K562 (cell line): ENCODE measurements at regions not wholly inside any gene's neighbourhood (a gene's known extent, or its start where the extent isn't known, plus 50 kb on each side); places are given as distances from the start of the nearest gene placed in this dataset.

ENCODE experiments used
- ATAC-seq: fragments of 200-7000 bp; cut with Tn5 transposase; 3 replicates; pipeline ENCODE4 v1.9.1; 2020; ENCODE audit warnings: moderate library complexity
- BruUV-seq: library from RNA; stranded (reverse); fragments of 400-500 nt; replicated peaks from 2 replicates; lab custom pipeline; 2021; lab: Mats Ljungman, UMichigan
- CTCF ChIA-PET: fragments of 300-600 bp; formaldehyde crosslinking; extraction: SDS; loops from one replicate; lab custom pipeline; 2021; ENCODE audit warnings: low intra/inter-chr PET ratio; lab: Yijun Ruan, JAX
- POLR2A ChIA-PET: fragments of 300-600, 350-650 bp; sonication (Branson Sonifier 250); formaldehyde crosslinking; extraction: SDS; loops from one replicate; lab custom pipeline; 2021; ENCODE audit warnings: antibody characterized with exemption, inconsistent platforms; lab: Yijun Ruan, JAX
- DNase-seq, 4 experiments: peaks; one replicate each; pipeline versions ENCODE4 v3.0.0 to v3.0.0-alpha.2; 2011 to 2018; ENCODE audit warnings: low spot score in 3 of 4, mixed read lengths in 3 of 4; ENCODE audit errors: extremely low read depth in 1 of 4
- FAIRE-seq: peaks from 2 replicates; lab custom pipeline; 2011; peaks lifted over from hg19 to GRCh38; lab: Jason Lieb, UNC
- H2AFZ ChIP-seq: 2 replicates; pipeline ENCODE4 v1.6.0; 2011; ENCODE audit warnings: low read depth, low read length, control low read depth, inconsistent platforms
- H3K27ac ChIP-seq: fragments of 200-600 bp; 3 replicates; pipeline ENCODE4 v1.8.0; 2011; ENCODE audit warnings: low read depth, mild to moderate bottlenecking, control low read depth, inconsistent platforms, low read length, moderate library complexity, mixed read lengths; ENCODE audit errors: extremely low read depth
- H3K27me3 ChIP-seq, 2 experiments: fragments of 300-600 bp in 1 of 2; 2 replicates in 1 of 2; 3 replicates in 1 of 2; pipeline versions ENCODE4 v1.6.0 to v1.8.0; 2011; ENCODE audit warnings: inconsistent platforms in 2 of 2, low read length in 2 of 2, mild to moderate bottlenecking in 1 of 2, mixed read lengths in 1 of 2, moderate library complexity in 1 of 2; ENCODE audit not compliant: control insufficient read depth in 2 of 2, insufficient read depth in 2 of 2
- H3K36me3 ChIP-seq: fragments of 300-600 bp; 3 replicates; pipeline ENCODE4 v1.8.0; 2011; ENCODE audit warnings: mild to moderate bottlenecking, low read length, inconsistent platforms; ENCODE audit not compliant: control insufficient read depth, insufficient read depth
- H3K4me1 ChIP-seq, 2 experiments: fragments of 200-600 bp in 1 of 2; replicated peaks in 1 of 2; 2 replicates in 1 of 2; 3 replicates in 1 of 2; pipeline versions ENCODE4 v1.5.1 to v1.8.0; 2011; ENCODE audit warnings: inconsistent platforms in 2 of 2, low read length in 2 of 2, mild to moderate bottlenecking in 1 of 2, mixed read lengths in 1 of 2, moderate library complexity in 1 of 2; ENCODE audit not compliant: control insufficient read depth in 2 of 2, insufficient read depth in 2 of 2
- H3K4me2 ChIP-seq: 2 replicates; pipeline ENCODE4 v1.6.1; 2011; ENCODE audit warnings: low read length, control low read depth, inconsistent platforms, mixed read lengths; ENCODE audit not compliant: insufficient read depth
- H3K4me3 ChIP-seq: fragments of 200-600 bp; sonication (generic), shearing (Covaris generic); 2 replicates; pipeline ENCODE4 v1.5.1; 2016; ENCODE audit warnings: control low read depth, inconsistent platforms
- H3K79me2 ChIP-seq: fragments of 200-600 bp; 3 replicates; pipeline ENCODE4 v1.8.0; 2011; ENCODE audit warnings: low read length, inconsistent platforms; ENCODE audit not compliant: control insufficient read depth, insufficient read depth
- H3K9ac ChIP-seq, 2 experiments: 2 replicates each; pipeline versions ENCODE4 v1.6.0 to v1.6.1; 2011; ENCODE audit warnings: low read depth in 2 of 2, low read length in 2 of 2, control low read depth in 1 of 2, inconsistent platforms in 1 of 2, mild to moderate bottlenecking in 1 of 2, mixed read lengths in 1 of 2; ENCODE audit not compliant: insufficient read depth in 1 of 2
- H3K9me1 ChIP-seq: one replicate; pipeline ENCODE4 v1.6.0; 2011; ENCODE audit warnings: inconsistent platforms, mild to moderate bottlenecking, low read length, moderate library complexity; ENCODE audit not compliant: control insufficient read depth, insufficient read depth
- H3K9me3 ChIP-seq: replicated peaks from 2 replicates; pipeline ENCODE4 v1.5.1; 2011; ENCODE audit warnings: low read depth, low read length, inconsistent platforms; ENCODE audit not compliant: control insufficient read depth, insufficient read depth
- H4K20me1 ChIP-seq: replicated peaks from 2 replicates; pipeline ENCODE4 v1.6.1; 2011; ENCODE audit warnings: low read length, inconsistent platforms, mixed read lengths; ENCODE audit not compliant: control insufficient read depth, insufficient read depth
- ARID4B ChIP-seq: sonication (generic); formaldehyde crosslinking; IDR thresholded peaks from 2 replicates; pipeline ENCODE4 v1.8.0; 2022; ENCODE audit warnings: mild to moderate bottlenecking, missing genetic modification reagents
- CBFA2T3 ChIP-seq: fragments of 450-650 bp; IDR thresholded peaks from 2 replicates; pipeline ENCODE4 v1.6.1; 2017
- CSDE1 ChIP-seq, 2 experiments: fragments of 450-650 bp; IDR thresholded peaks; 2 replicates each; pipeline ENCODE4 v1.6.1; 2016; ENCODE audit warnings: mild to moderate bottlenecking in 1 of 2
- DACH1 ChIP-seq: fragments of 450-650 bp; IDR thresholded peaks from 2 replicates; pipeline ENCODE4 v1.6.1; 2018; ENCODE audit not compliant: partially characterized antibody
- DMBX1 ChIP-seq: fragments of 250-450 bp; sonication (Bioruptor Pico); IDR thresholded peaks from 2 replicates; pipeline ENCODE4 v1.8.0; 2022; ENCODE audit warnings: inconsistent platforms, mild to moderate bottlenecking, moderate library complexity, borderline replicate concordance
- ESRRB ChIP-seq: fragments of 250-450 bp; sonication (Bioruptor Pico); IDR thresholded peaks from 2 replicates; pipeline ENCODE4 v1.5.0; 2020; ENCODE audit warnings: mild to moderate bottlenecking, moderate library complexity, borderline replicate concordance
- KLF10 ChIP-seq: fragments of 250-450 bp; sonication (Bioruptor Pico); IDR thresholded peaks from 2 replicates; pipeline ENCODE4 v1.6.1; 2021; ENCODE audit warnings: matching md5 sums
- PHF8 ChIP-seq: fragments of 200-600 bp; sonication (generic); IDR thresholded peaks from 2 replicates; pipeline ENCODE4 v1.6.1; 2012; ENCODE audit warnings: mixed run types, mild to moderate bottlenecking, inconsistent platforms, low read length, moderate library complexity, borderline replicate concordance
- RFX5 ChIP-seq: IDR thresholded peaks from 2 replicates; pipeline ENCODE4 v1.6.1; 2011; ENCODE audit warnings: low read depth, mild to moderate bottlenecking, improper control_type of control experiment, low read length
- RUNX1 ChIP-seq: sonication (generic); IDR thresholded peaks from 2 replicates; pipeline ENCODE4 v1.6.1; 2016; ENCODE audit warnings: antibody characterized with exemption, low read depth
- SMARCE1 ChIP-seq: fragments of 450-650 bp; IDR thresholded peaks from 2 replicates; pipeline ENCODE4 v1.7.1; 2016; ENCODE audit warnings: mild to moderate bottlenecking
- TAF15 ChIP-seq: fragments of 200-400 bp; formaldehyde crosslinking; IDR thresholded peaks from 2 replicates; pipeline ENCODE4 v1.6.1; 2017; ENCODE audit warnings: mild to moderate bottlenecking, low read depth, low read length, moderate library complexity
- TCF7 ChIP-seq: sonication (generic); IDR thresholded peaks from 2 replicates; pipeline ENCODE4 v1.6.1; 2016; ENCODE audit warnings: antibody characterized with exemption, borderline replicate concordance
- ZNF551 ChIP-seq: fragments of 250-450 bp; sonication (Bioruptor Pico); IDR thresholded peaks from 2 replicates; pipeline ENCODE4 v1.5.0; 2021; ENCODE audit warnings: mild to moderate bottlenecking, moderate library complexity
- ZNF717 ChIP-seq: fragments of 250-450 bp; sonication (Bioruptor Pico); IDR thresholded peaks from 2 replicates; pipeline ENCODE4 v1.5.0; 2021
- ZNF778 ChIP-seq: fragments of 450-650 bp; formaldehyde crosslinking; IDR thresholded peaks from 2 replicates; pipeline ENCODE4 v1.4.0; 2020; ENCODE audit warnings: mild to moderate bottlenecking, moderate library complexity
- WGBS: fragments of 100-300 bp; shearing (Covaris generic); methylation state at CpG from one replicate; pipeline ENCODE4 v1.1.6; 2016; ENCODE audit warnings: low coverage, mixed read lengths; ENCODE audit not compliant: insufficient coverage; ENCODE audit errors: missing lambda C conversion rate; 5-methylcytosine and 5-hydroxymethylcytosine counted together
- in situ Hi-C: fragments of 300-500 bp; cut with MboI; formaldehyde crosslinking; loops from 4 replicates; pipeline ENCODE4 v1.15.0; 2018; ENCODE audit warnings: inconsistent platforms, mixed read lengths
- intact Hi-C: fragments of 100-400 bp; cut with micrococcal nuclease; formaldehyde crosslinking; loops from 2 replicates; pipeline ENCODE4 v1.14.2; 2022

GRCh38 chr3:103796068-103796467 lies 1361.3 kb downstream of the ZPLD1 start (continued):
- TF ChIP-seq TAF15: no peak
- no peak for TF ChIP-seq ZNF778 (CRISPR knock-in tag)

- H3K27me3 ChIP-seq: no peaks in the 10 kb centered on the region
- no peaks in the 10 kb centered on the region for H4K20me1 ChIP-seq
- intact Hi-C loops (no loop called here), in situ Hi-C loops (no loop called here)
- ChIA-PET CTCF (no interaction called here), POLR2A (no interaction called here)
- H3K36me3 ChIP-seq: no peaks in the 10 kb centered on the region
- no TSS peak for BruUV-seq
- H3K27ac ChIP-seq: no peak overlapping the region
- no peak overlapping the region for H3K4me3 ChIP-seq
- no peak overlapping the region for H3K4me2 ChIP-seq
- no peaks in the 10 kb centered on the region for H3K4me1 ChIP-seq
- DNase-seq: no peak
- TF ChIP-seq RUNX1 (no peak), CSDE1 (IDR thresholded peaks at IDR 0.05) (no peak), KLF10 (no peak), ARID4B (CRISPR knock-in tag) (no peak), SMARCE1 (no peak), DMBX1 (CRISPR knock-in tag) (no peak), RFX5 (no peak), ZNF551 (CRISPR knock-in tag) (no peak), TCF7 (no peak), ZNF717 (CRISPR knock-in tag) (no peak), PHF8 (no peak), ESRRB (no peak), DACH1 (no peak), CBFA2T3 (no peak)
- H3K9me1 ChIP-seq: no peaks in the 10 kb centered on the region
- ATAC-seq: no peak
- no peak for FAIRE-seq
- no peak overlapping the region for H2AFZ ChIP-seq
- 0% methylated on average over 1 of the region's 1 CpG for WGBS
- H3K79me2 ChIP-seq: no peaks in the 10 kb centered on the region
- no peaks in the 10 kb centered on the region for H3K9me3 ChIP-seq
- no peak overlapping the region for H3K9ac ChIP-seq
Measured at GRCh38 chr3:103803787-103804186, 1369.0 kb downstream of the ZPLD1 start.
